ENCODE measurements at regions not wholly inside any gene's neighbourhood (a gene's known extent, or its start where the extent isn't known, plus 50 kb on each side); places are given as distances from the start of the nearest gene placed in this dataset.

DNA sequence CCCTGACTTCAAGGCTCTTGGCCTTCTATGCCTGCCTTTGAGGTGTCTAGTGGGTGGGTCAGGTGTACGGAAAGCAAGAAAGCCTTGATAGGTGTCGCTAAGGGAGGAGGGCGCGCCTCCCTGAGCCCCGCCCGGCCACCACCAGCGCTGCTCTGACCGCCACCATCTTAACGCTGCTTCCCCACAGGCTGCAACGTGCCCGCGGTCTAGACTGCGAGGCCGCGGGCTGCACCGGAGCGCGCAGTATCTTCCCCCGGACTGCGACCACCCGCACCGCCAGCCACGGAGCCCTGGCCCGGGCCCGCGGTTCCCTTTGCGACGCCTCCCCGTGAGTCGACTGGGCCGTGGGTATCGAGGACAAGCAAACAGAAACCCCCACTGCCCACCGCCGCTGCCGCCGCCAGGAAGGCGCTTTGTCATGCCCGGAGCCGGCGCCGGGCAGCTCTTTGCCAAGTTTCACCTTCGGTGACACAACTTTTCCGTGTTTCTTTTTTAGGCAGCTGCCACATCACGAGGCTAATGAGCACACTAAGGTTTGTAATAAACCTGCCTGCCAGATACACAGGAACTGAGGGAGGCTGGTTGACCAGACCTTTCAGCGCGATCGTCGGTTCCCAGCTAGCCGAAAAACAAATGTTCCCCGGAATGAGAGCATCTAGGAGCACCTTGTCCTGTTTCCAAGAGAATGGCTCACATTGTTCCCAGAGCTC is 335.8 kb upstream of the F9 start:
- Mint-ChIP-seq H3K9me3 (no peaks in the 10 kb centered on the region), H3K4me3 (peak overlapping the region; percentile 86), H3K27ac (peak overlapping the region; percentile 64), H3K4me1 (peaks cover 31% of the 10 kb centered on the region), H3K36me3 (peaks cover 15% of the 10 kb centered on the region), H3K27me3 (ENCODE audit: insufficient read depth, low read depth) (peaks cover 11% of the 10 kb centered on the region)
- H3K27ac ChIP-seq = no peak overlapping the region
- H3K9ac ChIP-seq = no peak overlapping the region
- H3K79me2 ChIP-seq (ENCODE audit: low read depth) = no peaks in the 10 kb centered on the region
- DNase-seq (ENCODE audit: low spot score) = peak; percentile 44
- peaks cover 6% of the 10 kb centered on the region for H3K4me1 ChIP-seq
- H4K20me1 ChIP-seq (ENCODE audit: low read depth) = no peaks in the 10 kb centered on the region
- H3K9me3 ChIP-seq (ENCODE audit: low read depth) = no peaks in the 10 kb centered on the region
- no peaks in the 10 kb centered on the region for H3F3A ChIP-seq (ENCODE audit: low read depth)
- H3K4me3 ChIP-seq = peak overlapping the region; percentile 36
- peak overlapping the region; percentile 48 for H2AFZ ChIP-seq (replicated peaks)
- H3K4me2 ChIP-seq = peak overlapping the region; percentile 67
- H3K36me3 ChIP-seq = no peaks in the 10 kb centered on the region
- TF ChIP-seq EZH2 (IDR thresholded peaks at IDR 0.05) (peak; percentile 71), EZH2phosphoT487 (IDR thresholded peaks at IDR 0.05) (peak; percentile 41)
- TF ChIP-seq, protein P1, sequence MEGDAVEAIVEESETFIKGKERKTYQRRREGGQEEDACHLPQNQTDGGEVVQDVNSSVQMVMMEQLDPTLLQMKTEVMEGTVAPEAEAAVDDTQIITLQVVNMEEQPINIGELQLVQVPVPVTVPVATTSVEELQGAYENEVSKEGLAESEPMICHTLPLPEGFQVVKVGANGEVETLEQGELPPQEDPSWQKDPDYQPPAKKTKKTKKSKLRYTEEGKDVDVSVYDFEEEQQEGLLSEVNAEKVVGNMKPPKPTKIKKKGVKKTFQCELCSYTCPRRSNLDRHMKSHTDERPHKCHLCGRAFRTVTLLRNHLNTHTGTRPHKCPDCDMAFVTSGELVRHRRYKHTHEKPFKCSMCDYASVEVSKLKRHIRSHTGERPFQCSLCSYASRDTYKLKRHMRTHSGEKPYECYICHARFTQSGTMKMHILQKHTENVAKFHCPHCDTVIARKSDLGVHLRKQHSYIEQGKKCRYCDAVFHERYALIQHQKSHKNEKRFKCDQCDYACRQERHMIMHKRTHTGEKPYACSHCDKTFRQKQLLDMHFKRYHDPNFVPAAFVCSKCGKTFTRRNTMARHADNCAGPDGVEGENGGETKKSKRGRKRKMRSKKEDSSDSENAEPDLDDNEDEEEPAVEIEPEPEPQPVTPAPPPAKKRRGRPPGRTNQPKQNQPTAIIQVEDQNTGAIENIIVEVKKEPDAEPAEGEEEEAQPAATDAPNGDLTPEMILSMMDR (IDR thresholded peaks at IDR 0.05) = no peak
- H3K27me3 ChIP-seq = peaks cover 95% of the 10 kb centered on the region

DNA sequence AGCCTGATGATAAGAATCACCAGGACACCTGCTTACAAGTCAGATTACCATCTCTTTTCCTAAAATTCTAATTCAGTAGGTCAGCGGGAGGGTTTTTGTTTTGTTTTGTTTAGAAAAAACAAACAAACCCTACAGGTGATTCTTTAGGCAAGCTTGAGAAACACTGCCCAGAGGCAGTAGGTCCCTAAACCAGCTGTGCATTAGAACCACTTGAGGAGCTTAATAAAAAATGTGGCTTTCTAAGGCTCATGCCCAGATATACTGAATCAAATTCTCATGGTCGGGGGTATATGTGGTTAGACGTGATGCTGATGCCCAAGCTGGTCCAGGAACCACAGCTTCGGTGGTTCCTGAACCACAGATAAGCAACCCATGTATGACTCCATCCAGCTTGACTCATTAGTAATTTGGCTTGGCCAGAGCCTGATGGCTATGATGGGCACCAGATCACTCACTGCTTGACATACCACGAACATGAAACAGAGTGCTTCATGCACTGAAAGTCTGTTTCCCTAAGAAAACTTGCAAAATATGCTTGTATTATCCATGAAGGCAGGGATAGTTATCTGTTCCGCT is 338.1 kb upstream of the F9 start:
- no peak for TF ChIP-seq EZH2phosphoT487 (IDR thresholded peaks at IDR 0.05)
- TF ChIP-seq, protein P1 (IDR thresholded peaks at IDR 0.05) = no peak
- no peak for TF ChIP-seq EZH2 (IDR thresholded peaks at IDR 0.05)
- H3K9ac ChIP-seq = no peak overlapping the region
- Mint-ChIP-seq H3K36me3 (peaks cover 4% of the 10 kb centered on the region), H3K4me1 (peaks cover 27% of the 10 kb centered on the region), H3K27ac (no peak overlapping the region), H3K27me3 (ENCODE audit: insufficient read depth, low read depth) (peaks cover 9% of the 10 kb centered on the region), H3K9me3 (no peaks in the 10 kb centered on the region), H3K4me3 (no peak overlapping the region)
- H3K27ac ChIP-seq = no peak overlapping the region
- no peaks in the 10 kb centered on the region for H3K36me3 ChIP-seq
- H3K4me1 ChIP-seq = peaks cover 6% of the 10 kb centered on the region
- H3K27me3 ChIP-seq = peaks cover 87% of the 10 kb centered on the region
- H2AFZ ChIP-seq (replicated peaks) = no peak overlapping the region
- H4K20me1 ChIP-seq (ENCODE audit: low read depth) = no peaks in the 10 kb centered on the region
- no peaks in the 10 kb centered on the region for H3F3A ChIP-seq (ENCODE audit: low read depth)
- H3K79me2 ChIP-seq (ENCODE audit: low read depth) = no peaks in the 10 kb centered on the region
- H3K9me3 ChIP-seq (ENCODE audit: low read depth) = no peaks in the 10 kb centered on the region
- no peak overlapping the region for H3K4me2 ChIP-seq
- no peak overlapping the region for H3K4me3 ChIP-seq
- no peak for DNase-seq (ENCODE audit: low spot score)

DNA sequence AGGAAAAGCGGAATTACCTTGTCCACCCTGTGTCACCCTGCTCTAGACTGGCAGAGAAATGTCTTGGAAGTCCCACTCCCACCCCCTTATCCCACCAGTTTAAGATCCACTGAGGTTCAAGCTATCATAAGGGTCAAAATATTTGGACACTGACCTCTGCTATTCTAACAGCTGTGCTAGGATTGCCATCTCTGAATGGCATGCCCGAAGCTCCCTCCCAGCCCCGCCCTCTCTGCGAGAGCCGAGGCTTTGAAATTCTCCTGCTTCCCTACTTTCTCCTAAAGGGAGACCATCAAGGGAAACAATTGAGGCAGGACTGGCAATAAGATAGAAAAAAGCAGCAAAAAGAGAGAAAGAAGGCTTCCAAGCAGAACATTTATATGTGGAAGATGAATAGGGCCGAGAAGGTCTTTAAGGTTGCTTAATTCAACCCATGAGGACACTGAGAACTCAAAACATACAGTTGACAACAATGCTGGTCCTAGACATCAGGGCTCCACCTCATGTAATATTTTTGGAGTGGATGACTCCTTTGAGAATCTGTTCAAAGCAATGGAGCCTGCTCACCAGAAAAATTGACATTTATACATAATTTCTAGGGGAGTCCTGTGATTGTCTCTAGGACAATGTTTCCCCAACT is 338.7 kb upstream of the F9 start:
- Mint-ChIP-seq H3K27ac (no peak overlapping the region), H3K27me3 (ENCODE audit: insufficient read depth, low read depth) (peaks cover 9% of the 10 kb centered on the region), H3K4me3 (no peak overlapping the region), H3K36me3 (peaks cover 4% of the 10 kb centered on the region), H3K4me1 (peaks cover 28% of the 10 kb centered on the region), H3K9me3 (no peaks in the 10 kb centered on the region)
- Histone ChIP-seq H3K9ac (no peak overlapping the region), H3K79me2 (ENCODE audit: low read depth) (no peaks in the 10 kb centered on the region), H3K27me3 (peaks cover 81% of the 10 kb centered on the region), H4K20me1 (ENCODE audit: low read depth) (no peaks in the 10 kb centered on the region), H3K4me1 (peaks cover 6% of the 10 kb centered on the region), H3K9me3 (ENCODE audit: low read depth) (no peaks in the 10 kb centered on the region), H2AFZ (replicated peaks) (no peak overlapping the region), H3K4me2 (no peak overlapping the region), H3K36me3 (no peaks in the 10 kb centered on the region), H3K4me3 (no peak overlapping the region), H3K27ac (no peak overlapping the region), H3F3A (ENCODE audit: low read depth) (no peaks in the 10 kb centered on the region)
- DNase-seq (ENCODE audit: low spot score) = no peak
- TF ChIP-seq, protein P1 (IDR thresholded peaks at IDR 0.05) = no peak
- no peak for TF ChIP-seq EZH2 (IDR thresholded peaks at IDR 0.05)
